Progenitor cell of endocrine pancreas (in vitro differentiated cells): ENCODE measurements at regions not wholly inside any gene's neighbourhood (a gene's known extent, or its start where the extent isn't known, plus 50 kb on each side); places are given as distances from the start of the nearest gene placed in this dataset.

Experiments
- DNase-seq: peaks from one replicate; pipeline ENCODE4 v3.0.0; 2021; ENCODE audit warnings: low spot score; ENCODE audit not compliant: unreplicated experiment
- H3K27ac Mint-ChIP-seq: 2 replicates; pipeline ENCODE4 v1.8.0; 2021; ENCODE audit warnings: mild to moderate bottlenecking, moderate library complexity, mixed read lengths
- H3K27me3 Mint-ChIP-seq: 2 replicates; pipeline ENCODE4 v1.8.0; 2021; ENCODE audit warnings: mixed read lengths
- H3K36me3 Mint-ChIP-seq: 2 replicates; pipeline ENCODE4 v1.8.0; 2022; ENCODE audit warnings: mixed read lengths; ENCODE audit not compliant: insufficient read depth
- H3K4me1 Mint-ChIP-seq: 2 replicates; pipeline ENCODE4 v1.8.0; 2021; ENCODE audit warnings: low read depth, mixed read lengths
- H3K4me3 Mint-ChIP-seq: 2 replicates; pipeline ENCODE4 v1.8.0; 2021; ENCODE audit warnings: low read depth, mild to moderate bottlenecking, moderate library complexity, mixed read lengths
- H3K9me3 Mint-ChIP-seq: 2 replicates; pipeline ENCODE4 v1.8.0; 2021; ENCODE audit warnings: low read depth, mixed read lengths
- CTCF ChIP-seq: fragments of 200-600 bp; sonication (generic); IDR thresholded peaks from one replicate; pipeline ENCODE4 v1.5.0; 2021; ENCODE audit warnings: antibody characterized with exemption, mild to moderate bottlenecking; ENCODE audit not compliant: unreplicated experiment

GRCh38 chr13:50714891-50715290 lies 128.6 kb downstream of the DLEU7 start:
- no peak overlapping the region for H3K27ac Mint-ChIP-seq
- peaks cover 4% of the 10 kb centered on the region for H3K27me3 Mint-ChIP-seq
- DNase-seq: no peak
- no peak overlapping the region for H3K4me3 Mint-ChIP-seq
- no peak for TF ChIP-seq CTCF
- H3K36me3 Mint-ChIP-seq: no peaks in the 10 kb centered on the region
- H3K4me1 Mint-ChIP-seq: peaks cover 1% of the 10 kb centered on the region
- H3K9me3 Mint-ChIP-seq: no peaks in the 10 kb centered on the region

GRCh38 chr13:50715402-50716146 lies 127.9 kb downstream of the DLEU7 start:
- H3K4me3 Mint-ChIP-seq: no peak overlapping the region
- no peak overlapping the region for H3K27ac Mint-ChIP-seq
- peaks cover 4% of the 10 kb centered on the region for H3K27me3 Mint-ChIP-seq
- no peaks in the 10 kb centered on the region for H3K9me3 Mint-ChIP-seq
- H3K4me1 Mint-ChIP-seq: peaks cover 1% of the 10 kb centered on the region
- DNase-seq: no peak
- no peak for TF ChIP-seq CTCF
- H3K36me3 Mint-ChIP-seq: no peaks in the 10 kb centered on the region

GRCh38 chr13:50720861-50721671 lies 122.4 kb downstream of the DLEU7 start:
- Mint-ChIP-seq H3K27me3 (no peaks in the 10 kb centered on the region), H3K4me3 (no peak overlapping the region), H3K27ac (no peak overlapping the region), H3K9me3 (no peaks in the 10 kb centered on the region), H3K36me3 (no peaks in the 10 kb centered on the region), H3K4me1 (no peaks in the 10 kb centered on the region)
- DNase-seq: no peak
- TF ChIP-seq CTCF: no peak

- no peak for TF ChIP-seq CTCF
- Mint-ChIP-seq H3K4me3 (no peak overlapping the region), H3K27ac (no peak overlapping the region), H3K27me3 (no peaks in the 10 kb centered on the region), H3K4me1 (no peaks in the 10 kb centered on the region), H3K36me3 (no peaks in the 10 kb centered on the region), H3K9me3 (no peaks in the 10 kb centered on the region)
- no peak for DNase-seq
Measured at GRCh38 chr13:50721672-50721992, 121.9 kb downstream of the DLEU7 start.

GRCh38 chr13:50722440-50723125 lies 120.9 kb downstream of the DLEU7 start:
- DNase-seq: no peak
- Mint-ChIP-seq H3K4me1 (no peaks in the 10 kb centered on the region), H3K36me3 (no peaks in the 10 kb centered on the region), H3K27ac (no peak overlapping the region), H3K9me3 (no peaks in the 10 kb centered on the region), H3K27me3 (no peaks in the 10 kb centered on the region), H3K4me3 (no peak overlapping the region)
- no peak for TF ChIP-seq CTCF
